Mononuclear cell (primary cell): ENCODE measurements at regions not wholly inside any gene's neighbourhood (a gene's known extent, or its start where the extent isn't known, plus 50 kb on each side); places are given as distances from the start of the nearest gene placed in this dataset.

ENCODE experiments used
- H3K27me3 ChIP-seq: 2 replicates; pipeline ENCODE4 v1.6.0; 2011; ENCODE audit warnings: low read length, control low read depth; ENCODE audit not compliant: insufficient read depth
- H3K4me1 ChIP-seq: 2 replicates; pipeline ENCODE4 v1.5.1; 2011; ENCODE audit warnings: mild to moderate bottlenecking, low read length, control low read depth; ENCODE audit not compliant: insufficient read depth
- H3K4me3 ChIP-seq: 2 replicates; pipeline ENCODE4 v1.5.1; 2011; ENCODE audit warnings: mild to moderate bottlenecking, low read length, moderate library complexity
- H3K9me3 ChIP-seq: 2 replicates; pipeline ENCODE4 v1.5.1; 2011; ENCODE audit warnings: low read depth, mild to moderate bottlenecking, control low read depth, low read length

DNA sequence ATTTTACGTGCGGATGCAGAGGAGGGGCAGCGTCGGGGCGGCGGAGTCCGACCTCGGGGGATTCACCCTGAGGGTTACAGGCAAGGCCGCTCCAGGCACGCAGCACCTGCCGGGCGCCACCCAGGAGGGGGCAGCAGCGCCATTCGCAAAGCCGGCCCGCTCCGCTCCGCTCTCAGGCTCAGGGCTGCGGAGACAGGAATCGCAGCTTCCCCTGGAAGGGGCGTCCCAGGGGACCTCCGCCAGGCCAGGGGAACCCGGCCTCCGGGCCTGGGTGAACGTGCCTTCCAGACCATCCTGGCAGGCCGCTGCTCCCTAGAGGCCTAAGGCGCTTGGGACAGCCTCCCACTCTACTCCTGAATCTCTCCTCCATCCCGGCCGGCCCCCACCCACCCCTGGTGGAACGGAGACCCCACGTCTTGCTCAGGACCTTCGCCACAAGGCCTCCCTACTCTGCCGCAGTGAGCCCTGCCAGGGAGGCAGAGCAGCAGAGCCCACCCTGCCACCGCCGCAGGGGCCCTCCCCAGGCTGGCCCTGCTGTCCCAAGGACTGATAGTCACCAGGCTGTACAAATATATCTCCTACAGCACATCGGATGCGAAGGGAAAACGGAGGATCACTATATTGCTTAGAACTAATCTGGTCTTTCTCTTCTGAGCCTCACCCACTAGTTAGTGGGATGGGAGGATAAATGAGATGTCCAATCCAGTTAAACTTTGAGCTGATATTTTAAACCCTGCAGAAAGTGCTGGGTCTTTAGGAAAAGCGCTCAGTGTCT, 115.0 kb downstream of the SMIM20 start:
- H3K9me3 ChIP-seq, result no peaks in the 10 kb centered on the region
- H3K27me3 ChIP-seq, result peaks cover 8% of the 10 kb centered on the region
- H3K4me3 ChIP-seq, result no peak overlapping the region
- H3K4me1 ChIP-seq, result no peaks in the 10 kb centered on the region

DNA sequence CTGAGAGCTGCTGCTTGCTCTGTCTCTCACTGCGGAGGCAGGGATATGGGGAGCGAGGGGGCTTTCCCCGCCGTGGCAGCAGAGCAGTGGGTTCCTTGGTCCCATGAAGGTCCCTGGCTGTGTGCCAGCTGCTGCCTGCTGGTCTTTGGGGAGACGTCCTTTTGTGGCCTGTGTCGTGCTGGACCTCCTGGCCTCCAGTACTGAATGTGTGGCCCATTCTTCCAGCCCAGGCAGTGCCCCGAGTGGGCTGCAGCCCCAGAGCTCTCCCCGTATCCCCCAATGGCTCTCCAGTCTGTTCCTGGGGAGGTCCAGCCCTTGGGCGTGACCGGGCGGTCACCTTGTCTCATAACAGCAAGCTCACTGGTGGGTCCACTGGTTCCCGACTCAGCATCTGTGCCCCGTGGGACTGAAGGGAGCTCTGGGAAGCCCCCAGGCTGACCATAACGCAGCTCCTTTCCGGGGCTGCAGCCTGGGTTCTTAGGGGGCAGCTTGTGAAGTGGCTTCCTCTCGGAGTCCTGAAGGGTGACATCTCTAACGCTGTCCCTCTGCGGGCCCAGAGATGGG, 115.6 kb downstream of the SMIM20 start:
- Histone ChIP-seq H3K4me1 (no peaks in the 10 kb centered on the region), H3K4me3 (no peak overlapping the region), H3K9me3 (no peaks in the 10 kb centered on the region), H3K27me3 (peaks cover 8% of the 10 kb centered on the region)

DNA sequence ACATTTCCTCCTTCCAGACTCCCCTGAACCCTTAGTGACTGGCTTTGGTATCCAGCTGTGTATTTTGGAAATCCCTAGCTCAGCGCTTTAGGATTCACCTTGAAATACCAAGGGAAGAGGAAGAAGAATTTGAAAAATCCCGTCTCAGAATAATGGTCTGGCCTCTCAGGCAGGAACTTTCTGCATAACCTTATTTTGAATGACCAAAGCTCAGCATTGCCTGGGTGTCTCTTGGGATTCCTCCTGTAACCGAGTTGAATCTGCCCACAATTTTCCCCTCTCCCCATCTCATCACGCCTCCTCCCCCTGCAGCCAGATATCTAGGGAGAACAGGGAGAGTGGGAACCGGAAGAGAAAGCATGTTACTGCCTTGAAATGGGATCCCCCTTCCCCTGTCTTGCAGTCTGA, 116.2 kb downstream of the SMIM20 start:
- Histone ChIP-seq H3K4me3 (no peak overlapping the region), H3K27me3 (peaks cover 8% of the 10 kb centered on the region), H3K9me3 (no peaks in the 10 kb centered on the region), H3K4me1 (no peaks in the 10 kb centered on the region)

DNA sequence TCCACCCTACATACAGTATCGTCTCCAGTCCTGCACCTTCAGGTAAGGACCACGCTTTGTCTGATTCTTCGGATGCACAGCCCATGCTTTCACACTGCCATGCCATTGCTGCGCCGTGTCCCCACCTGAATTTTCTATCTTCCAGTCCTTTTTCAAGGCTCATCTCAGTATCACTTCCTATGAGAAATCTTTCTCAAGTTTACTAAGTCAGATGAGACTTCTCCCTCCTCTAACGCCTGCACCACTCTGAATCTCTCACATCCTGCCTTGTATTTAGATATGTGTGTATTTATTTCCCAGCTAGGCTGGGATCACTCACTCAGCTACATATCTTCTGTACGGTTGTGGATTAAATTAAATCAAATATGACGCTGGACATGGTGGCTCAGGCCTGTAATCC, 116.8 kb downstream of the SMIM20 start:
- Histone ChIP-seq H3K4me3 (no peak overlapping the region), H3K27me3 (peaks cover 8% of the 10 kb centered on the region), H3K9me3 (no peaks in the 10 kb centered on the region), H3K4me1 (no peaks in the 10 kb centered on the region)

DNA sequence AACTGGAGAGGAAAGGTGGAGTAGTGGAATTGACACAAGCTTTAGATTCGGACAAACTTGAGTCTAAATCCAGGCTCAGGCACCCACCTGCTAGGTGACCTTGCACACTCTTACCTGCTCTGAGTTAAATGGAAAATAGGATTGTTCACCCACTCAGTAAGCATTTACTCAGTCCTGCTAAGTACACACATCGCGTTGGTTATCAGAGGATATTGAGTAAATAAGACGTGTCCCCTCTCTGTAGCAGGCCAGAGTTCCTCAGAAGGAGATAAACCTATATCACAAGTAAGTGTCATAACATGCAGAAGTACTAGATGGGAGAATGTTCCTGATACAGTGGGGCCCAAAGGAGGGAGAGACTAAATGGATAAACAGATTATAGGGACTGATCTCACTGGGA, 117.7 kb downstream of the SMIM20 start:
- Histone ChIP-seq H3K4me3 (no peak overlapping the region), H3K9me3 (no peaks in the 10 kb centered on the region), H3K4me1 (no peaks in the 10 kb centered on the region), H3K27me3 (peaks cover 8% of the 10 kb centered on the region)

DNA sequence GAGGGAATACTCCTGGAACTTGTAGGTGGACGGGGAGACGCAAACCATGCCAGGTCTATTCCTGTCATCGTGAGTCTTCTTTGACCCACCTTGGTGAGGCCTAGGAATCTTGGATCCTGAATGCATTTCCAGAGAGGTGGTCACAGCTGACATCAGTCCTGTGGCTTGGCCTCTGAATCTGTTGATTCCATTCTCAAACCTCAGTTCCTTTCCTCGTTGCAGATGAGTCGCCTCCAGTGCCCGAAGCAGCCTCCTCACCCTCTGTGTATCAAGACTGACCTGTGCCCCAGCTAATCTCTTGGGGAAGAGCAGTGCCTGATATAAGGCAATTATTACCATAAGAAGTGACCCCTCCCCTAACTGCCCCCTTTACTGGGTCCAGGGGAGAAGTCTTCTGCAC, 118.1 kb downstream of the SMIM20 start:
- no peak overlapping the region for H3K4me3 ChIP-seq
- no peaks in the 10 kb centered on the region for H3K4me1 ChIP-seq
- peaks cover 8% of the 10 kb centered on the region for H3K27me3 ChIP-seq

DNA sequence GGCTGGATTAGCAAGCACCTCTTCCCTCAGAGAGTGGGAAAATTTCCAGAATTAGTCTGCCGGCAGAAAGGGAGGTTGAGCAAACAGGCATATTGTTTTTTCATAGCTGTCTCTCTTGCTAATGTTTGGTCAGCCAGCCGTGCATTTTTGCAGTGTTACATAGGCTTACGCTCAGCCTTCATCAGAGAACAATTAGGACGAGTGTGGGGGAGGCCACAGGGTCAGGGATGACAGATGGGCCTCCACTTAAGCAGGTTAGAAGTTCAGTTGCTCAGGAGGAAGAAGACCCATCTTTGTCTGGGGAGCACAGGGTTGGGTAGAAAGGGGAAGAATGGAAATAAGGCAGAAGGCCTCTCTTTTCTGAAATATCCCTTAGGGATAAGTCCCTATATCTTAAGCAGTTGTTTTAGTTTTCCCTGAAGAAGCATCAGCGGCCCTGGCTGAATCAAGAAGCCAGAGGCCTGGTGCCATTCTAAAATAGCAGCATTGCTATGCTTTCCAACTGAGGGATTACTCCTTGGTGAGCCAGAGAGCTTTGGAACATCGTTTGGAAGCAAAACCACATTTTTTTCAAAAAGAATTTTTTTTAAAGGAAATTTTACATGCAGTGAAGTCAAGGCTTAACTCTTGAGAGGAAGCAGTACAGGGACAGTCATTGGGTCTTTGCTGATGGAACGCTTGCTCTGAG, 118.8 kb downstream of the SMIM20 start:
- peaks cover 8% of the 10 kb centered on the region for H3K27me3 ChIP-seq
- H3K4me3 ChIP-seq, result no peak overlapping the region
- no peaks in the 10 kb centered on the region for H3K4me1 ChIP-seq
- H3K9me3 ChIP-seq, result no peaks in the 10 kb centered on the region

More for the DNA sequence above, 118.1 kb downstream of the SMIM20 start:
- no peaks in the 10 kb centered on the region for H3K9me3 ChIP-seq

DNA sequence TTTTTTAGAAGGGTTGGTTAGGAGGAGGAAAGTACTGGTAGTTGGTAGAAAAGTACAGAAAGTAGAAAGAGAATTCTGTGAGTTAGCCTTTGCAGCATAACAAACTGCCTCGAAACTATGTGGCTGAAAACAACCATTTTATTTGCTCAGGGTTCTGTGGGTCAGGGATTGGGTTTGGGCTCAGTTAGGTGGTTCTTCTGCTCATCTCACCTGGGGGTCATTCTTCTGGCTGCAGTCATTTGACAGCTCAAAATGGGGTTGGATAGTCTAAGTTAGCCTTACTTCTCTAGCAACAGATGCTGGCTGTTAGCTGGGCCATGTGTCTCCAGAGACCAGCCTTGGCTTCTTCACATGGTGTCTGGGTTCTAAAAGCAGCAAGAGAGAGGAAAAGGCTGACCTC, 119.4 kb downstream of the SMIM20 start:
- Histone ChIP-seq H3K9me3 (no peaks in the 10 kb centered on the region), H3K27me3 (peaks cover 8% of the 10 kb centered on the region), H3K4me3 (no peak overlapping the region), H3K4me1 (no peaks in the 10 kb centered on the region)

DNA sequence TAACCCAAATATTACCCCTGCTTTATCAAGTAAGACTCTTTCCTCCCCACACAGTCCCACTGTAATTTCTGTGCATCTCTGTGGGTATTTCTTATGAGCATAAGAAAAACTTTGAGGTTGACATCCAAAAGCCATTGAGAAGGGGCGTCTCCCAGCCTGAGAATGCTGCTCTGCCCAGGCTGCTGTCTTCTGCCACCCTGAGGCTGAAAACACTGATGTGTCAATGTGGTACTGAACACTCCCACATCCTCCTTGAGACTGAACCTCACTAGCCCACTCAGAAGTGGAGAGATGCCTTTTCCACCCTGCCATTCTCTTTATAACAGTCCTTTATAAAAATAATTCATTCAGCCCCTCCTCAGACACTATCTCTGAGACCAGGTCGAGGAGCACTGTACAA, 120.8 kb downstream of the SMIM20 start:
- Histone ChIP-seq H3K27me3 (peaks cover under 1% of the 10 kb centered on the region), H3K9me3 (no peaks in the 10 kb centered on the region), H3K4me1 (no peaks in the 10 kb centered on the region), H3K4me3 (no peak overlapping the region)

DNA sequence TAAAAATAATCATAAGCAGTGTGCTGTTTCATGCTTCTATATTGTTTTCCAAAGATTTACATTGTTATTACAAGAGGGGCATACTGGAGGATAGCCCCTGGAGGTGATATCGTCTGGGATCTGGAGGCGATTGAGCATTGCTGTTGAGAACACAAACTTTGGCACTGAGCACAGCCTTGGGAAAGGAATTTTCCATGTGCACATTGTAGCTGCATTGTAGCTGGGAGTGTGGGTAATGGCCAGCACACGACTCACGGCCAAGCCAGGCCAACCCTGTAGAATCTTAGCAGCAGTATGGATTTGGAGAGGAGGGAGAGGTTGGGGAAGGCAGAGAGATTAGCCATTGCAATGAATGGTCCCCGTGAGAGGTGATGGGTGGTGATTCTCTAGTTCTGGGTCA, 121.9 kb downstream of the SMIM20 start:
- no peaks in the 10 kb centered on the region for H3K4me1 ChIP-seq
- H3K4me3 ChIP-seq, result no peak overlapping the region
- no peaks in the 10 kb centered on the region for H3K9me3 ChIP-seq
- H3K27me3 ChIP-seq, result no peaks in the 10 kb centered on the region

DNA sequence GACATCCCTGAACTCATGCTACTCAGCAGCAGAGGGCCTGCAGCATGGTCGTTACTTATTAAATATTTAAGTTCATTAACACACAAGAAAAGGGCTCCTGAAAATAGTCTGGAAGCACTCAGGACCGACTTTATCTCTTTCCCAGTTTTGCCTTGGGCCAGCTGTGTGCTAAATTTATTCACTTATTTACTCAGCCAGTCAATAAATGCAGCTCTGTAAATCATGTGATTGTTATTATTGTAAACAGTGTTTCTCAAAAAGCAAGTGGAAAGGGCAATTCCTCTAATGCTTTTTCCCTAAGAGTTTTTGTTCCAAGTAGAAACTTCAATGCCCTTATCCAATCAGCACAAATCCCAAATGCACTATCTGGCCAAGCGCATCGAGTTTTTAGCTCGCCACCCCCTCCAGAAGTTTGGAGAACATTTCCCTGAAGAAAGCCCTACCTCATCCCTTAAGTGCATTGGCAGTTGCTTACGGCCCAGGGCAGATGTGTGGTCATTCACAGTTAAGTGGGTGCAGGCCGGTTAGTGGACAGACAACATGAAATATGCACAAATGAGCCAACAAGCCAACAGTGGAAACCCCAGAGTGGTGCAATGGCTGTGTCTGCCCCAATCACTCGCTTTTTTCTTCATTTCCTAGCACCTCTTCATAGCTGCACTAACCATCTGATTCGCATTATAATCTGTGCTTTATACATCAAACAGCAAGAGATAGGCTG, 125.8 kb downstream of the SMIM20 start:
- Histone ChIP-seq H3K4me1 (no peaks in the 10 kb centered on the region), H3K9me3 (no peaks in the 10 kb centered on the region), H3K27me3 (peaks cover 6% of the 10 kb centered on the region), H3K4me3 (no peak overlapping the region)

DNA sequence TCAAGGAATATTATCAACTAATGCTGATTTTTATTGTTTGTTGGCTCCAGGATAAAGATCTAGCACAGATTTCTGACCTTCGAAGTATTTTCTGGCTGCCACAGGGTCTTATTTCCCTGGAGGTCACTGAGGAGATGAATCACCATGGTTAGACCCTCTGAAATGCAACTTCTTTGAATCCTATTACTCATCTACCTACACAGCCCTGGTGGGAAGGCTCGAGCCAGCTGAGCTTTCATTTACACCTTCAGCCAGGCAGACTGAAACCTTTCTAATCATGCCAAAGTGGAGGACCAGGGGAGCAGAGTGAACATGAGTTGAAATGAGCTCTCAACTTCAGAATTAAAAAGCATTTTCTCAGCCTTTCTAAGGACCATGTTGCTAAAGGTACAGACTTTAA, 130.5 kb downstream of the SMIM20 start:
- Histone ChIP-seq H3K27me3 (peaks cover 6% of the 10 kb centered on the region), H3K9me3 (no peaks in the 10 kb centered on the region), H3K4me1 (peaks cover under 1% of the 10 kb centered on the region), H3K4me3 (no peak overlapping the region)

DNA sequence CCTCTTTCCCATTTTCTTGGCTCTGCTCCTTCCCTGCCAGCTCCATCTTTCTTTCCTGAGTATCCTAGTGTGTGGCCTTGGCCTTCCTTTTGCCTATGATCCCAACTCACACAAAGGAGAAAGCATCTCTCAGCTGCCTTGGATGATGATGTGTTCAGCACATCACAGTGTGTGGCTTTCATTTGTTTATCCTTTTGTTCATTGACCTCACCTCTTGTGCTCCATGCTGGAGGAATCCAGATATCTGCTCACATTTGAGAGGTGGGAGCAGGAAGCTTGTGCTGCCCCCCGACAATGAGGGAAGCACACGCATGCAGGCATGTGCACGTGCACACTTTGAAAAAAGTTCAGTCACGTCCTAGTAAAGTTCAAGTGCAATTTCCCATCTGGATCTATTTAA, 131.0 kb downstream of the SMIM20 start:
- peaks cover 5% of the 10 kb centered on the region for H3K4me1 ChIP-seq
- H3K9me3 ChIP-seq, result no peaks in the 10 kb centered on the region
- peaks cover 6% of the 10 kb centered on the region for H3K27me3 ChIP-seq
- H3K4me3 ChIP-seq, result no peak overlapping the region

DNA sequence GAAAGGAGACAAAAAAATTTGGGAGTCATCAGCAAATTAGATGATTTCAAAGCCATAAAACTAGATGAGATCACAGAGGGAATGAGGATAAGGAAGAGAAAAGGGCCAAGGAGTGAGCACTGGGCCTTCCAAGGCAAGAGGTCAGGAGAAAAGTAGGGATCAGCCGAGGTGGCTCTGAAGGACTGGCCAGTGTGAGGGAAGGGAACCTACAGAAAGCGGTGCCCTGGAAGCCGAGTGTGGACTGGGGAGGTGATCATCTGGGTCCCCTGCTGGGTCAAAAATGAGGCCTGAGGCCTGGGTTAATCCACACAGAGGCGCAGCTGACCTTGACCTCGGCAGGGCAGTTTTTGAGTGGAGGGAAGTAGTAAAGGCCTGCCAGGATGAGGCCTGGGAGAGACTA, 133.8 kb downstream of the SMIM20 start:
- Histone ChIP-seq H3K4me1 (peaks cover 13% of the 10 kb centered on the region), H3K4me3 (no peak overlapping the region)

DNA sequence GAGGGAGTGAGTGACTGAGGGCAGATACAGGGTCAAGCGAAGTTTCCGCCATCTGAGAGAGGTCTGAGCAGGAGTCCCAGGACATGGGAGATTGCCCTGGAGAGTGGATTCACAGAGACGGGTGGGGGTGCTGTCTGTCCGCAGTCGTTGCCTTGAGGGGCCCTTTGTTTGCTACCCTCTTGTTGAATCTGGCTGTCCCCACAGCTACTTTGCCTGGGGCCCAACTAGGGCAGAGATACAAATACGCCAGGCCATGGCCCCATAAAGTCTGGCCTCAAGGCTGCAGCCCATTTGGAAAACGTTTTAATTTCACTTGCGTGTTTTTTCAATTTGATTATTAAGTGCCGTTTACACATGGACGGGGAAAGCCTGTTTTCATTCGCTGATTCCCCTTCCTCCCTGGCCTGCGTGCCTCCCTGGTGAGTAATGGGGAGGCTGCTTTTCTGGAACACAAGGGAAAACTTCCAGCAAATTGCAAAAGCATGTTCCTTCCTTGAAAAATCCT, 134.4 kb downstream of the SMIM20 start:
- Histone ChIP-seq H3K9me3 (no peaks in the 10 kb centered on the region), H3K27me3 (peaks cover 6% of the 10 kb centered on the region), H3K4me3 (no peak overlapping the region), H3K4me1 (peaks cover 17% of the 10 kb centered on the region)

More for the DNA sequence above, 133.8 kb downstream of the SMIM20 start:
- no peaks in the 10 kb centered on the region for H3K9me3 ChIP-seq
- peaks cover 6% of the 10 kb centered on the region for H3K27me3 ChIP-seq
